T-helper 2 cell treated with Interferon-gamma antibody and Interleukin-4, amounts not matched to agents 5 μg/mL and 100 μg/mL, for 36 hours (primary cell): ENCODE measurements at regions not wholly inside any gene's neighbourhood (a gene's known extent, or its start where the extent isn't known, plus 50 kb on each side); places are given as distances from the start of the nearest gene placed in this dataset.
"Not testable (repeated sequence)": the region's sequence is repeated elsewhere in the genome, so short reads cannot be mapped to it uniquely, and the experiment has no call there.

ENCODE experiments used
- DNase-seq: peaks from one replicate; pipeline ENCODE4 v3.0.0; 2021; ENCODE audit warnings: low spot score
- H3K27ac Mint-ChIP-seq: one replicate; pipeline ENCODE4 v1.8.0; 2021; ENCODE audit warnings: mild to moderate bottlenecking, mixed read lengths
- H3K27me3 Mint-ChIP-seq: one replicate; pipeline ENCODE4 v1.8.0; 2021; ENCODE audit warnings: low read depth, mixed read lengths
- H3K36me3 Mint-ChIP-seq: one replicate; pipeline ENCODE4 v1.8.0; 2021; ENCODE audit warnings: low read depth, mixed read lengths
- H3K4me1 Mint-ChIP-seq: one replicate; pipeline ENCODE4 v1.8.0; 2021; ENCODE audit warnings: low read depth, mixed read lengths
- H3K4me3 Mint-ChIP-seq: one replicate; pipeline ENCODE4 v1.8.0; 2022; ENCODE audit warnings: mild to moderate bottlenecking, moderate library complexity, mixed read lengths
- H3K9me3 Mint-ChIP-seq: one replicate; pipeline ENCODE4 v1.8.0; 2021; ENCODE audit warnings: mixed read lengths

DNA sequence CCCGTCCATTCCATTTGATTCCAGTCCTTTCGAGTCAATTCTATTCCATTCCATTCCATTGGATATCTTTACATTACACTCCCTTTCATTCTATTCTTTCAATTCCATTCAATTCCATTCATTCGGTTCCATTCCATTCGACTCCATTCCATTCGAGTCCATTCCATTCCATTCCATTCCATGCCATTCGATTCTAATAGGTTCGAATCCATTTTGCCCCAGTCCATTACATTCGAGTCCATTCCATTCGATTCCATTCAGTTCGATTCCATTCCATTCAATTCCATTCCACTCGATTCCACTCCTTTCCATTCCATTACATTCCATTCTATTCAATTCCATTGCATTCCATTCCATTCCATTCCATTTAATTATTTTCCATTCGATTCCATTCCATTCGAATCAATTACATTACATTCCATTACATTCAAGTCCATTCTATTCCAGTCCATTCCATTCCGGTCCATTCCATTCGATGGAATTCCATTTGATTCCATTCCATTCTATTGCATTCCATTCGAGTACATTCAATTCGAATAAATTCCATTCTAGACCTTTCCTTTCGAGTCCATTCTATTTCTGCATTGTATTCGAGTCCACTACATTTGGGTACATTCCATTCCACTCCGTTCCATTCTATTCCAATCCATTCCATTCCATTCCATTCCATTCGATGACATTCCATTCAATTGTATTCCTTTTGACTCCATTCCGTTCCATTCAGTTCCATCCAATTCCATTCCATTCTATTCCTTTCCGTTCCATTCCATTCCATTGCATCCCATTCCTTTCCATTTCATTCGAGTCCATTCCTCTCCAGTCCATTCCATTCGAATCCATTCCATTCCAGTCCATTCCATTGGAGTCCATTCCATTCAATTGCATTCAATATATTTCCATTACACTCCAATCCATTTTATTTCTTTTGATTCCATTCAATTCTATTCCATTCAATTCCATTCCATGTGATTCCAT is 2604.8 kb upstream of the TPTE start:
- no peak overlapping the region for H3K27ac Mint-ChIP-seq
- H3K4me3 Mint-ChIP-seq, result no peak overlapping the region
- peaks cover 30% of the 10 kb centered on the region for H3K36me3 Mint-ChIP-seq
- no peak for DNase-seq
- no peaks in the 10 kb centered on the region for H3K27me3 Mint-ChIP-seq
- no peaks in the 10 kb centered on the region for H3K4me1 Mint-ChIP-seq
- no peaks in the 10 kb centered on the region for H3K9me3 Mint-ChIP-seq

DNA sequence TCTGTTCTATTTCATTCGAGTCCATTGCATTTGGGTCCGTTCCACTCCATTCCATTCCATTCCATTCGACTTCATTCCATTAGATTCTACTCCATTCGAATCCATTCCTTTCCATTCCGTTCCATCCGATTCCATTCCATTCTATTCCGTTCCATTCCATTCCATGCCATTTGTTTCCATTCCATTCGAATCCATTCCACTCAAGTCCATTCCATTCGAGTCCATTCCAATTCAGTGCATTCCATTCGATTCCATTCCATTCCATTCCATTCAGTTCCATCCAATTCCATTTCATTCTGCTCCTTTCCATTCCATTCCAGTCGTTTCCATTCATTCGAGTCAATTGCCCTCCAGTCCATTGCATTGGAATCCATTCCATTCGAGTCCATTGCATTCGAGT is 2603.7 kb upstream of the TPTE start:
- Mint-ChIP-seq H3K9me3 (no peaks in the 10 kb centered on the region), H3K27me3 (no peaks in the 10 kb centered on the region), H3K4me3 (no peak overlapping the region), H3K4me1 (no peaks in the 10 kb centered on the region), H3K36me3 (peaks cover 40% of the 10 kb centered on the region), H3K27ac (no peak overlapping the region)
- DNase-seq, result no peak

DNA sequence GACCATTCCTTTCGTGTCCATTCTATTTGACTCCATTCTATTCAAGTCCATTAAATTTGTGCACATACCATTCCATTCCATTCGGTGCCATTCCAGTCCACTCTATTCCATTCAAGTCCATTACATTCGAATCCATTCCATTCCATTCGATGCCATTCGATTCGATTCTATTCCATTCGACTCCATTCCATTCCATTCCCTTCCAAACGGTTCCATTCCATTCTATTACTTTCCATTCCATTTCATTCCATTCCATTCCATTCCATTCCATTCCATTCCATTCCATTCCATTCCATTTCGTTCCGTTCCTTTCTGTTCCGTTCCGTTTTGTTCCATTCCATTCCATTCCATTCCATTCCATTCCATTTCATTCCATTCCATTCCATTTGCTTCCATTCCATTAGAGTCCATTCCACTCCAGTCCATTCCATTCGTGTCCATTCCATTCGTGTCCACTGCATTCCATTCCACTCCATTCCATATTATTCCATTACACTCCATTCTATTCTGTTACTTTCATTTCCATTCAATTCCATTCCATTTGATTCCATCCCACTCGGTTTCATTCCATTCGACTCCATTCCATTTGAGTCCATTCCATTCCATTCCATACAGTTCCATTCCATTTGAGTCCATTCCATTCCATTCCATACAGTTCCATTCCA is 2595.3 kb upstream of the TPTE start:
- not testable (repeated sequence) for H3K27me3 Mint-ChIP-seq, H3K4me3 Mint-ChIP-seq, H3K9me3 Mint-ChIP-seq, H3K4me1 Mint-ChIP-seq, H3K27ac Mint-ChIP-seq, DNase-seq
- peaks cover 86% of the 10 kb centered on the region for H3K36me3 Mint-ChIP-seq

DNA sequence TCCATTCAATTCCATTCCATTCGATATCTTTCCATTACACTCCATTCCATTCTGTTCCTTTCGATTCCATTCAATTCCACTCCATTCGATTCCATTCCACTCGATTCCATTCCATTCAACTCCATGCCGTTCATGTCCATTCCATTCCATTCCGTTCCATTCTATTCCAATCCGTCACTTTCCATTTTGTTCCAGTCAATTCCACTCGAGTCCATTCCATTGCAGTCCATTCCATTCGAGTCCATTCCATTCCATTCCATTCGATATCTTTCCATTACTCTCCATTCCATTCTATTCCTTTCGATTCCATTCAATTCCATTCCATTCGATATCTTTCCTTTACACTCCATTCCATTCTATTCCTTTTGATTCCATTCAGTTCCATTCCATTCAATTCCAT is 2592.9 kb upstream of the TPTE start:
- not testable (repeated sequence) for H3K9me3 Mint-ChIP-seq, H3K4me3 Mint-ChIP-seq, H3K27me3 Mint-ChIP-seq, H3K27ac Mint-ChIP-seq, H3K4me1 Mint-ChIP-seq, DNase-seq
- peaks cover 87% of the 10 kb centered on the region for H3K36me3 Mint-ChIP-seq

DNA sequence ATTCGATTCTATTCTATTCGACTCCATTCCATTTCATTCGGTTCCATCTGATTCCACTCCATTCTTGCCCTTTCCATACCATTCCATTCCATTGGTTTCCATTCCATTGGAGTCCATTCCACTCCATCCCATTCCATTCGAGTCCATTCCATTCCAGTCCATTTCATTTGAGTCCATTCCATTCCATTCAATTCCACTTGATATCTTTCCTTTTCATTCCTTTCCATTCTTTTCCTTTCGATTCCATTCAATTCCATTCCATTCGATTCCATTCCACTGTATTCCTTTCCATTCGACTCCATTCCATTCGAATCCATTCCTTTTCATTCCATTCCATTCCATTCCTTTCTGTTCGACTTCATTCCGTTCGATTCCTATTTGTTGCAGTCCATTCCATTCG is 2591.8 kb upstream of the TPTE start:
- H3K27me3 Mint-ChIP-seq, H3K4me1 Mint-ChIP-seq, H3K4me3 Mint-ChIP-seq, H3K9me3 Mint-ChIP-seq, H3K27ac Mint-ChIP-seq, DNase-seq: not testable (repeated sequence)
- peaks cover 80% of the 10 kb centered on the region for H3K36me3 Mint-ChIP-seq

DNA sequence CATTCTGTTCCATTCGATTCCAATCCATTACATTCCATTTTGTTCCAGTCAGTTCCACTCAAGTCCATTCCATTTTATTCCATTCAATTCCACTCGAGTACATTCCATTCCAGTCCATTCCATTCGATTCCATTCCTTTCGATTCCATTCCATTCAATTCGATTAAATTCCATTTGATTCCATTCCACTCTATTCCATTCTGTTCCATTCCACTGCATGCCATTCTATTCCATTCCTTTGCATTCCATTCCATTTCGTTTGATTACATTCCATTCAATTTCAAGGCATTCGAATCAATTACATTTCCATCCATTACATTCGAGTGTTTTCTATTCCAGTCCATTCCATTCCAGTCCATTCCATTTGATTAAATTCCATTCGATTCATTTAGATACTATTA is 2590.9 kb upstream of the TPTE start:
- not testable (repeated sequence) for H3K4me3 Mint-ChIP-seq, H3K27ac Mint-ChIP-seq, H3K27me3 Mint-ChIP-seq, H3K4me1 Mint-ChIP-seq, H3K9me3 Mint-ChIP-seq, DNase-seq
- H3K36me3 Mint-ChIP-seq, result peaks cover 81% of the 10 kb centered on the region

DNA sequence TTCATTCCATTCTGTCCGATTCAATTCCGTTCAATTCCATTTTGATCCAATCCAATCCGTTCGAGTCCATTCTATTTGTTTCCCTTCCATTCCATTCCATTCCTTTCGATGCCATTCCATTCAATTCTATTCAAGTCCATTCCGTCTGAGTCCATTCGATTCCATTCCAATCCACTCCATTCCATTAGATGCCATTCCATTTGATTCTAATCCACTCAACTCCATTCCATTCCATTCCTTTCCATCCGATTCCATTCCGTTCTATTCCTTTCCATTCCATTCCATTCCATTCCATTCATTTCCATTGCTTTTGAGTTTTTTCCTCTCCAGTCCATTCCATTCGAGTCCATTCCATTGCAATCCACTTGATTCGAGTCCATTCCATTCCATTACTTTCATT is 2589.3 kb upstream of the TPTE start:
- H3K4me1 Mint-ChIP-seq, H3K27ac Mint-ChIP-seq, H3K4me3 Mint-ChIP-seq, H3K9me3 Mint-ChIP-seq, DNase-seq, H3K27me3 Mint-ChIP-seq: not testable (repeated sequence)
- H3K36me3 Mint-ChIP-seq, result peaks cover 80% of the 10 kb centered on the region

DNA sequence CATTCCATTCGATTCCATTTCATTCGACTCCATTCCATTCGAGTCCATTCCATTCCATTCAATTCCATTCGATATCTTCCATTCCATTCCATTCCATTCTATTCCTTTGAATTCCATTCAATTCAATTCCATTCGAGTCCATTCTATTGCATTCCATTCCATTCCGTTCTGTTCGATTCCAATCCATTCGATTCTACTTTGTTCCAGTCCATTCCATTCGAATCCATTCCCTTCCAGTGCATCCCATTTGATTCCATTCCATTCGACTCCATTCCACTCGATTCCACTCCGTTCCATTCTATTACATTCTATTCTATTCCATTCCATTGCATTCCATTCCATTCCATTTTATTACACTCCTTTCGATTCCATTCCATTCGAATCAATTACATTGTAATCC is 2588.5 kb upstream of the TPTE start:
- not testable (repeated sequence) for H3K27ac Mint-ChIP-seq, DNase-seq, H3K9me3 Mint-ChIP-seq, H3K4me3 Mint-ChIP-seq, H3K27me3 Mint-ChIP-seq, H3K4me1 Mint-ChIP-seq
- H3K36me3 Mint-ChIP-seq, result peaks cover 80% of the 10 kb centered on the region

DNA sequence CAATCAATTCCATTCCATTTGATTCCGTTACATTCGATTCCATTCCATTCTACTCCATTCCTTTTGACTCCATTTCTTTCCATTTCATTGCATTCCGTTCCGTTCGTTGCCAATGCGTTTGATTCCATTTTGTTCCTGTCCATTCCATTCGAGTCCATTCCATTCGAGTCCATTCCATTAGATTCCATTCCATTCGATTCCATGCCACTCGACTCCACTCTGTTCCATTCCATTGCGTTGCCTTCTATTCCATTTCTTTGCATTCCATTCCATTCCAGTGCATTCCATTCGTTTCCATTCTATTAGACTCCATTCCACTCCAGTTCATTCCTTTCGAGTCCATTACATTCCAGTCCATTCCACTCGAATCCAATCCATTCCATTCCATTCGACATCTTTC is 2587.5 kb upstream of the TPTE start:
- Mint-ChIP-seq H3K4me1 (no peaks in the 10 kb centered on the region), H3K27ac (no peak overlapping the region), H3K36me3 (peaks cover 78% of the 10 kb centered on the region), H3K4me3 (no peak overlapping the region), H3K27me3 (no peaks in the 10 kb centered on the region), H3K9me3 (no peaks in the 10 kb centered on the region)
- no peak for DNase-seq

DNA sequence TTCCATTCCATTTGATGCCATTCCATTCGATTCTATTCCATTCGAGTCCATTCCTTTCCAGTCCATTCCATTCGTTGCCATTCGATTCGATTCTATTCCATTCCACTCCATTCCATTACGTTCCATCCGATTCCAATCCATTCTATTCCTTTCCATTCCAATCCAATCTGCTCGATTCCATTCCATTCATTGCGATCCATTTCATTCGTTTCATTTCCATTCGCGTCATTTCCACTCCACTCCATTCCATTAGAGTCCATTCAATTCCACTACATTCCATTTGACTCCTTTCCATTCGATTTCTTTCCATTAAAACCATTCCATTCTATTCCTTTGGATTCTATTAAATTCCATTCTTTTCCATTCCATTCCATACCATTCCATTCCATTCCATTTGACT is 2584.1 kb upstream of the TPTE start:
- peaks cover 80% of the 10 kb centered on the region for H3K36me3 Mint-ChIP-seq
- H3K4me1 Mint-ChIP-seq, H3K4me3 Mint-ChIP-seq, DNase-seq, H3K27ac Mint-ChIP-seq, H3K9me3 Mint-ChIP-seq, H3K27me3 Mint-ChIP-seq: not testable (repeated sequence)

DNA sequence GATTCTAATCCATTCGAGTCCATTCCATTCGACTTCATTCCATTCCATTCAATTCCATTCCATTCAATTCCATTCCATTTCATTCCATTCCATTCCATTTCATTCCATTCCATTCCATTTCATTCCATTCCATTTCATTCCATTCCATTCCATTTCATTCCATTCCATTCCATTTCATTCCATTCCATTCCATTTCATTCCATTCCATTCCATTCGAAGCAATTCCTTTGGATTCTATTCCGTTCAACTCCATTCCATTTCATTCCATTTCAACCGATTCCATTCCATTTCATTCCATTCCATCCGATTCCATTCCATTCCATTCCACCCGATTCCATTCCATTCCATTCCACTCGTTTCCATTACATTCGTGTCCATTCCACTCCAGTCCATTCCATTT is 2583.2 kb upstream of the TPTE start:
- not testable (repeated sequence) for H3K9me3 Mint-ChIP-seq, H3K27me3 Mint-ChIP-seq, H3K4me3 Mint-ChIP-seq, DNase-seq, H3K4me1 Mint-ChIP-seq, H3K27ac Mint-ChIP-seq
- peaks cover 80% of the 10 kb centered on the region for H3K36me3 Mint-ChIP-seq

DNA sequence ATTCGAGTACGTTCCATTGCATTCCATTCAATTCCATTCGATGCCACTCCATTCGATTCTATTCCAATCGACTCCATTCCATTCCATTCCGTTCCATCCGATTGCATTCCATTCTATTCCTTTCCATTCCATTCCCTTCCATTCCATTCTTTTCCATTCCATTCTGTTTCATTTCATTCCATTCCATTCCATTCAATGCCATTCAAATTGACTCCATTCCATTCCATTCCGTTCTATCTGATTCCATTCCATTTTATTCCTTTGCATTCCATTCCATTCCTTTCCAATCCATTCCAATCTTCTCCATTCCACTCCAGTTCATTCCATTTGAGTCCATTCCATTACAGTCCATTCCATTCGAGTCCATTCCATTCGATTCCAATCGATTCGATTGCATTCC is 2580.0 kb upstream of the TPTE start:
- not testable (repeated sequence) for H3K9me3 Mint-ChIP-seq, H3K4me1 Mint-ChIP-seq, H3K27me3 Mint-ChIP-seq, DNase-seq, H3K4me3 Mint-ChIP-seq, H3K27ac Mint-ChIP-seq
- H3K36me3 Mint-ChIP-seq, result peaks cover 86% of the 10 kb centered on the region

DNA sequence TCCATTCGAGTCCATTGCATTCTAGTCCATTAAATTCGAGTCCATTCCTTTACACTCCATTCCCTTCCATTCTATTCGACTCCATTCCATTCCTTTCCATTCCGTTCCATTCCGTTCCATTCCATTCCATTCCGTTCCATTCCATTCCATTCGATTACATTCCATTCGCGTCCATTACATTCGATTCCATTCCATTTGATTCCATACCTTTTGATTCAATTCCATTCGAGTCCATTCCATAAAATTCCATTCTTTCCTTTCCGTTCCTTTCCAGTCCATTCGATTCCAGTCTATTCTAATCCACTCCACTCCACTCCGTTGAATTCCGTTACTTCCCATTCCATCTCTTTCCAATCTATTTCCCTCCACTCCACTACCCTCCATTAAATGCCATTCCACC is 2579.2 kb upstream of the TPTE start:
- DNase-seq, H3K27me3 Mint-ChIP-seq, H3K4me3 Mint-ChIP-seq, H3K27ac Mint-ChIP-seq, H3K9me3 Mint-ChIP-seq, H3K4me1 Mint-ChIP-seq: not testable (repeated sequence)
- peaks cover 87% of the 10 kb centered on the region for H3K36me3 Mint-ChIP-seq

DNA sequence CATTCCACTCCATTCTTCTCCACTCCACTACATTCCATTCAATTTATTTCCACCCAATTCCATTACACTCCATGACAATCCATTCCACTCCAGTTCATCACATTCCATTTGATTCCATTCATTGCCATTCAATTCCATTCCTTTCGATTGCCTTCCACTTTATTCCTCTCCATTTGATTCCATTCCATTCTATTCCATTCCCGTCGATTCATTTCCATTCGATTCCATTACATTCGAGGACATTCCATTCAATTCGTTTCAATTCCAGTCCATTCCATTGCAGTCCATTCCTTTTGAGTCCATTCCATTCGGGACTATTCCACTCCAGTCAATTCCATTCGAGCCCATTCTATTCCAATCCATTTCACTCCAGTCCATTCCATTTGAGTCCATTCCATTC is 2577.8 kb upstream of the TPTE start:
- DNase-seq, H3K4me3 Mint-ChIP-seq, H3K27me3 Mint-ChIP-seq, H3K27ac Mint-ChIP-seq, H3K9me3 Mint-ChIP-seq, H3K4me1 Mint-ChIP-seq: not testable (repeated sequence)
- H3K36me3 Mint-ChIP-seq, result peaks cover 89% of the 10 kb centered on the region
